ENCODE measurements at regions not wholly inside any gene's neighbourhood (a gene's known extent, or its start where the extent isn't known, plus 50 kb on each side); places are given as distances from the start of the nearest gene placed in this dataset.

DNA sequence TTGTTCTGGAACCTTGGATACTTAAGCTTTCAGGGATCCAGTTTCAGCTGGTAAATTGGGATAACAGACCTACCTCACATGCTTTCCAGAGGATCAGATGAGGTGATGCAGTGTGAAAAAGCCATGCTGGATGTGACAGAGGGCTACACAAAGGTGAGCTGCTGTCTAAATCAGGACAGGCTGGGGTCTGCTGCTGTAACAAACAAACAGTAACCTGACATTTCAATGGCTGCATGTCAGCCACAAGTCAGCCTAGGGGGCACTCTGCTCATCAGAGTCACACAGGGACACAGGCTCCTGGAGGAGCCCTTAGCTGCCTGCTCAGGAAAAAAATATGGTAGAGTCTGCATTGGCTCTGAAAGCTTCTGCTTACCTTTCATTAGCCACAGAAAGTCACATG is 66.7 kb upstream of the EGFLAM start:
- Histone ChIP-seq H3K4me1 (no peaks in the 10 kb centered on the region), H3K27ac (no peak overlapping the region), H3K4me3 (replicated peaks in 1 of 3) (no peak overlapping the region), H3K9me3 (no peaks in the 10 kb centered on the region), H3K27me3 (no peaks in the 10 kb centered on the region), H3K36me3 (no peaks in the 10 kb centered on the region)
- no peak for TF ChIP-seq POLR2A (IDR thresholded peaks at IDR 0.05)
- TF ChIP-seq, protein P1, sequence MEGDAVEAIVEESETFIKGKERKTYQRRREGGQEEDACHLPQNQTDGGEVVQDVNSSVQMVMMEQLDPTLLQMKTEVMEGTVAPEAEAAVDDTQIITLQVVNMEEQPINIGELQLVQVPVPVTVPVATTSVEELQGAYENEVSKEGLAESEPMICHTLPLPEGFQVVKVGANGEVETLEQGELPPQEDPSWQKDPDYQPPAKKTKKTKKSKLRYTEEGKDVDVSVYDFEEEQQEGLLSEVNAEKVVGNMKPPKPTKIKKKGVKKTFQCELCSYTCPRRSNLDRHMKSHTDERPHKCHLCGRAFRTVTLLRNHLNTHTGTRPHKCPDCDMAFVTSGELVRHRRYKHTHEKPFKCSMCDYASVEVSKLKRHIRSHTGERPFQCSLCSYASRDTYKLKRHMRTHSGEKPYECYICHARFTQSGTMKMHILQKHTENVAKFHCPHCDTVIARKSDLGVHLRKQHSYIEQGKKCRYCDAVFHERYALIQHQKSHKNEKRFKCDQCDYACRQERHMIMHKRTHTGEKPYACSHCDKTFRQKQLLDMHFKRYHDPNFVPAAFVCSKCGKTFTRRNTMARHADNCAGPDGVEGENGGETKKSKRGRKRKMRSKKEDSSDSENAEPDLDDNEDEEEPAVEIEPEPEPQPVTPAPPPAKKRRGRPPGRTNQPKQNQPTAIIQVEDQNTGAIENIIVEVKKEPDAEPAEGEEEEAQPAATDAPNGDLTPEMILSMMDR (IDR thresholded peaks at IDR 0.05), result no peak
- DNase-seq, result no peak
- intact Hi-C loops (cut with DNase I), result loop anchor here (5.0 kb wide), 1 partner anchor 354 kb away; no protein-coding TSS in a partner anchor

DNA sequence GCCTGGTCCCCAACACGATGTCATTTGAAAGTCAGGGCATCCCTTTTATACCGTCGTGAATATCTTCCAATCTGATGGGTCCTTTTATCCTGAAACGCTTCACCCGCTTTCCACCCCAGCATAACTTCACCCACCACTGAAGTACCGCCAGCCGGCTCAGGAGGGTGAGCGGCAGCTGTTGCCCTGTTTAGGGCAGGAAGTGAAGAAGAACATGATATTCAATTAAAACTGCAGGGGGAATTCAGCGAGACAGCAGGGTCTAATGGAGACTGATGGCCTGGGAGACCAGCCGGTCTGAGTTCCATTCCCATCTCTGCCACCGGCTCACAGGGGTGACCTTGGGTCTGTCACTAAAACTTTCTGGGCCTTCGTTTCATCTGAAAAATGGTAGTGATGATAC is 68.2 kb upstream of the EGFLAM start:
- H3K27ac ChIP-seq, result no peak overlapping the region
- H3K27me3 ChIP-seq, result no peaks in the 10 kb centered on the region
- intact Hi-C loops (cut with DNase I), result loop anchor here (5.0 kb wide), 1 partner anchor 353 kb away; no protein-coding TSS in a partner anchor
- whole genome bisulfite sequencing, 2 donors, result 86 to 89% methylated on average over 12 of the region's 12 CpGs
- no peaks in the 10 kb centered on the region for H3K36me3 ChIP-seq
- no peaks in the 10 kb centered on the region for H3K4me1 ChIP-seq
- no peak for TF ChIP-seq POLR2A (IDR thresholded peaks at IDR 0.05)
- TF ChIP-seq, protein P1 (IDR thresholded peaks at IDR 0.05), result no peak
- H3K4me3 ChIP-seq (replicated peaks in 1 of 3), result no peak overlapping the region
- H3K9me3 ChIP-seq, result no peaks in the 10 kb centered on the region
- DNase-seq, result no peak

DNA sequence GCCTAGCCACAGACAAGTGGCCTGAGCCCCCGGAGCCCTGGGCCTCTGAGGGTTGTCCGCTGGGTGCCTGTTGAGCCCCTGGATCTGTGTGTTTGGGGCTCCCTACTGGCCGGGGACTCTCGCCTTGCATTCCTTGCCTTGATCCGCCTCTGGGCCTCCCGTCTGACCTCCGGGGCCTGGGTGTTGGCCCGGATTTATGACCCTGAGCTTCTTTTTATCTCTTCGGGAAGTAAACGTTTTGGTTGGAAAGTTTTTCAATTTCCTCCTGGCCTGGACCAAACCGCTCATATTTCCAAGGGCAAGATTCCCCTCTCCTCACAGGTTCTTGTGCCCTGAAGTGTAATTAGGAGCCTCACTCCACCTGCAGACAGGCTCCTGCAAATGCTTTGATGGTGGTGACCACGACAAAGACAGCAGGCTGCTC is 69.3 kb upstream of the EGFLAM start:
- no peaks in the 10 kb centered on the region for H3K27me3 ChIP-seq
- H3K9me3 ChIP-seq, result no peaks in the 10 kb centered on the region
- TF ChIP-seq, protein P1 (IDR thresholded peaks at IDR 0.05), result no peak
- TF ChIP-seq POLR2A (IDR thresholded peaks at IDR 0.05), result no peak
- no peak overlapping the region for H3K4me3 ChIP-seq (replicated peaks in 1 of 3)
- H3K36me3 ChIP-seq, result no peaks in the 10 kb centered on the region
- 59 to 69% methylated on average over 12 of the region's 12 CpGs for WGBS, 2 donors
- H3K27ac ChIP-seq, result no peak overlapping the region
- no peak for DNase-seq
- intact Hi-C loops (cut with DNase I), result no loop called here
- no peaks in the 10 kb centered on the region for H3K4me1 ChIP-seq

DNA sequence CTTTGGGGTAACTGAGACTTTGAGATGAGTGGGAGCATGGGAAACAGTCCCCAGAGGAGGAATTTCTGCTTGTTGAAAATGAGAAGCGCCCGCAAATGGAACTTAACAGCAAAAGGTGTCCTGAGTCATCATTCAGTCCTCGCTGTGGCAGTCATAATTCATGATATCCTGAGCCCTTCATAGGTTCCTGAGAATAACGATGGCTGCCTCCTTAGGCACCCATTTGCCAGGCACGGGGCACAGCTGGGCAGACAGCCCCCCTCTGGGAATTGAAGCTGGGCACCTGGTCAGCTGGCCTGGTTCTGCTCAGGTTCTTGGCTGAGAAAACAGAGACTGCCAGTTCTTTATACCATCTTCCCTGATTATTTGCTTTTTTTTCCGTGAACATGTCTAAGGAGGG is 69.8 kb upstream of the EGFLAM start:
- Histone ChIP-seq H3K4me3 (replicated peaks in 1 of 3) (no peak overlapping the region), H3K4me1 (no peaks in the 10 kb centered on the region), H3K9me3 (no peaks in the 10 kb centered on the region), H3K27ac (no peak overlapping the region), H3K27me3 (no peaks in the 10 kb centered on the region), H3K36me3 (no peaks in the 10 kb centered on the region)
- intact Hi-C loops (cut with DNase I), result no loop called here
- WGBS, 2 donors, result 92 to 93% methylated on average over 6 of the region's 6 CpGs
- TF ChIP-seq, protein P1 (IDR thresholded peaks at IDR 0.05), result no peak
- no peak for TF ChIP-seq POLR2A (IDR thresholded peaks at IDR 0.05)
- DNase-seq, result no peak

DNA sequence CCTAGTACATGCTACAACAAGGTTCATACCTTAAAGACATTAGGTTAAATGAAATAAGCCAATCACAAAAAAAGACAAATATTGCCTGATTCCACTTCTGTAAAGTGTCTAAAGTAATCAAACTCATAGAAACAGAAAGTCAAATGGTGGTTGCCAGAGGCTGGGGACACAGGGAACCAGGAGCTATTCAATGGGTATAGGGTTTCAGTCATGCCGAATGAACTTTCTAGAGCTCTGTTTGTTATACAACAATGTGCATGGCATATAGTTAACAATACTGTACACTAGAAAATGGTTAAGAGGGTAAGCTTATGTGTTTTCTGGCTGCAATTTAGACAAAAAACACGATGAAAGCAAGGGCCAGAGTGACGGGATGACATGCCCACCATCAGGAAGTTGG is 70.8 kb upstream of the EGFLAM start:
- Histone ChIP-seq H3K9me3 (no peaks in the 10 kb centered on the region), H3K27ac (no peak overlapping the region), H3K4me1 (no peaks in the 10 kb centered on the region), H3K36me3 (no peaks in the 10 kb centered on the region), H3K4me3 (replicated peaks in 1 of 3) (no peak overlapping the region), H3K27me3 (no peaks in the 10 kb centered on the region)
- no peak for DNase-seq
- intact Hi-C loops (cut with DNase I), result no loop called here
- no peak for TF ChIP-seq POLR2A (IDR thresholded peaks at IDR 0.05)
- TF ChIP-seq, protein P1 (IDR thresholded peaks at IDR 0.05), result no peak
- 53 to 61% methylated on average over 3 of the region's 3 CpGs for WGBS, 2 donors

All from thyroid gland (tissue), 4 donors.